GM23338 (cell line): ENCODE measurements at regions not wholly inside any gene's neighbourhood (a gene's known extent, or its start where the extent isn't known, plus 50 kb on each side); places are given as distances from the start of the nearest gene placed in this dataset.

Experiments used
- ATAC-seq: fragments of 200-7000 bp; cut with Tn5 transposase; 3 replicates; pipeline ENCODE4 v1.9.1; 2020
- DNase-seq: peaks from one replicate; pipeline ENCODE4 v3.0.0-alpha.2; 2015; ENCODE audit warnings: low spot score
- H2AFZ ChIP-seq: fragments of 200-600 bp; sonication (generic); 2 replicates; pipeline ENCODE4 v1.8.0; 2016; ENCODE audit warnings: antibody characterized with exemption, mild to moderate bottlenecking, moderate library complexity
- H3F3A ChIP-seq: fragments of 200-600 bp; sonication (generic); replicated peaks from 2 replicates; pipeline ENCODE4 v1.8.0; 2017; ENCODE audit warnings: antibody characterized with exemption, mixed run types, low read depth
- H3K27ac ChIP-seq: fragments of 200-600 bp; sonication (generic); 2 replicates; pipeline ENCODE4 v1.6.1; 2016; ENCODE audit warnings: low read depth
- H3K27me3 ChIP-seq: fragments of 200-600 bp; sonication (generic); 2 replicates; pipeline ENCODE4 v1.8.0; 2016; ENCODE audit warnings: mild to moderate bottlenecking, mixed run types, moderate library complexity; ENCODE audit not compliant: insufficient read depth
- H3K36me3 ChIP-seq: fragments of 200-600 bp; sonication (generic); 2 replicates; pipeline ENCODE4 v1.8.0; 2016; ENCODE audit warnings: mild to moderate bottlenecking; ENCODE audit not compliant: insufficient read depth
- H3K4me1 ChIP-seq: fragments of 200-600 bp; sonication (generic); 2 replicates; pipeline ENCODE4 v1.8.0; 2016; ENCODE audit warnings: mild to moderate bottlenecking, moderate library complexity; ENCODE audit not compliant: insufficient read depth
- H3K4me2 ChIP-seq: fragments of 200-600 bp; sonication (generic); 2 replicates; pipeline ENCODE4 v1.7.1; 2017; ENCODE audit warnings: mixed run types
- H3K4me3 ChIP-seq: fragments of 200-600 bp; sonication (generic); 2 replicates; pipeline ENCODE4 v1.6.1; 2016; ENCODE audit warnings: mixed run types
- H3K79me2 ChIP-seq: fragments of 200-600 bp; sonication (generic); replicated peaks from 2 replicates; pipeline ENCODE4 v1.8.0; 2017; ENCODE audit warnings: mild to moderate bottlenecking; ENCODE audit not compliant: insufficient read depth
- H3K9me2 ChIP-seq: fragments of 200-600 bp; sonication (generic); 2 replicates; pipeline ENCODE4 v1.8.0; 2017; ENCODE audit not compliant: insufficient read depth
- H4K20me1 ChIP-seq: fragments of 200-600 bp; sonication (generic); replicated peaks from 2 replicates; pipeline ENCODE4 v1.8.0; 2017; ENCODE audit warnings: mild to moderate bottlenecking; ENCODE audit not compliant: insufficient read depth
- H3K27ac Mint-ChIP-seq: 2 replicates; pipeline ENCODE4 v1.8.0; 2020; ENCODE audit warnings: inconsistent platforms, mild to moderate bottlenecking, moderate library complexity, mixed read lengths
- H3K27me3 Mint-ChIP-seq: 3 replicates; pipeline ENCODE4 v1.8.0; 2022; ENCODE audit warnings: low read depth, mild to moderate bottlenecking, moderate library complexity, mixed read lengths, inconsistent platforms; ENCODE audit not compliant: insufficient read depth, poor library complexity
- H3K36me3 Mint-ChIP-seq: 3 replicates; pipeline ENCODE4 v1.8.0; 2021; ENCODE audit warnings: low read depth, mild to moderate bottlenecking, inconsistent platforms, moderate library complexity, mixed read lengths
- H3K4me1 Mint-ChIP-seq: 3 replicates; pipeline ENCODE4 v1.8.0; 2020; ENCODE audit warnings: mild to moderate bottlenecking, inconsistent platforms, mixed read lengths
- H3K4me3 Mint-ChIP-seq: 3 replicates; pipeline ENCODE4 v1.8.0; 2021; ENCODE audit warnings: moderate library complexity, mild to moderate bottlenecking, inconsistent platforms, mixed read lengths
- H3K9me3 Mint-ChIP-seq: 3 replicates; pipeline ENCODE4 v1.8.0; 2020; ENCODE audit warnings: moderate library complexity, mild to moderate bottlenecking, inconsistent platforms, mixed read lengths
- CREB1 ChIP-seq: fragments of 250-450 bp; sonication (Bioruptor Pico); IDR thresholded peaks from 2 replicates; pipeline ENCODE4 v1.5.0; 2020; ENCODE audit warnings: low read depth, mild to moderate bottlenecking, moderate library complexity
- CTCF ChIP-seq, 2 experiments: fragments of 200-600 bp in 1 of 2; sonication (generic) in 1 of 2; conservative IDR thresholded peaks; 2 replicates each; pipeline versions ENCODE4 v1.5.1 to v1.6.1; 2016 to 2017; ENCODE audit warnings: antibody characterized with exemption in 2 of 2, low read depth in 2 of 2, mild to moderate bottlenecking in 2 of 2, moderate library complexity in 1 of 2
- ETS1 ChIP-seq: IDR thresholded peaks from 2 replicates; pipeline ENCODE4 v1.6.1; 2016; ENCODE audit warnings: antibody characterized with exemption
- EZH2 ChIP-seq: fragments of 200-600 bp; sonication (generic); IDR thresholded peaks from one replicate; pipeline ENCODE4 v1.8.0; 2017; ENCODE audit warnings: antibody characterized with exemption, mild to moderate bottlenecking, low read depth; ENCODE audit not compliant: unreplicated experiment
- EZH2phosphoT487 ChIP-seq: fragments of 200-600 bp; sonication (generic); IDR thresholded peaks from one replicate; pipeline ENCODE4 v1.8.1; 2018; ENCODE audit warnings: antibody characterized with exemption; ENCODE audit not compliant: unreplicated experiment
- JUNB ChIP-seq: IDR thresholded peaks from one replicate; pipeline ENCODE4 v1.6.1; 2016; ENCODE audit warnings: antibody characterized with exemption; ENCODE audit not compliant: unreplicated experiment
- NANOG ChIP-seq: IDR thresholded peaks from 2 replicates; pipeline ENCODE4 v1.6.1; 2016; ENCODE audit warnings: antibody characterized with exemption, borderline replicate concordance
- POLR2AphosphoS5 ChIP-seq: IDR thresholded peaks from 2 replicates; pipeline ENCODE4 v1.6.1; 2016; ENCODE audit warnings: antibody characterized with exemption, low read depth
- REST ChIP-seq: IDR thresholded peaks from one replicate; pipeline ENCODE4 v1.6.1; 2018; ENCODE audit warnings: antibody characterized with exemption; ENCODE audit not compliant: unreplicated experiment
- STAT1 ChIP-seq: IDR thresholded peaks from one replicate; pipeline ENCODE4 v1.6.1; 2016; ENCODE audit warnings: antibody characterized with exemption; ENCODE audit not compliant: unreplicated experiment
- ZNF114 ChIP-seq: fragments of 250-450 bp; sonication (Bioruptor Pico); IDR thresholded peaks from 2 replicates; pipeline ENCODE4 v1.5.0; 2020; ENCODE audit warnings: mild to moderate bottlenecking, moderate library complexity
- ZNF331 ChIP-seq: fragments of 250-450 bp; sonication (Bioruptor Pico); IDR thresholded peaks from 2 replicates; pipeline ENCODE4 v1.5.0; 2020; ENCODE audit warnings: low read depth, mild to moderate bottlenecking, moderate library complexity
- ZNF462 ChIP-seq: fragments of 250-450 bp; sonication (Bioruptor Pico); IDR thresholded peaks from 2 replicates; pipeline ENCODE4 v1.5.0; 2020; ENCODE audit warnings: mild to moderate bottlenecking, moderate library complexity

- Histone ChIP-seq H3K4me2 (no peak overlapping the region), H3K9me2 (0 out of 2 replicates have a peak, but pooled peaks cover 11% of the 10 kb centered on the region), H2AFZ (no peak overlapping the region), H4K20me1 (no peaks in the 10 kb centered on the region), H3K27ac (no peak overlapping the region), H3K79me2 (peaks cover 3% of the 10 kb centered on the region; the same call in 1 of the 2 replicates), H3F3A (no peaks in the 10 kb centered on the region), H3K27me3 (peaks cover 8% of the 10 kb centered on the region; the same call in 1 of the 2 replicates), H3K4me3 (no peak overlapping the region), H3K36me3 (no peaks in the 10 kb centered on the region), H3K4me1 (peaks cover 23% of the 10 kb centered on the region)
- H3K4me3 Mint-ChIP-seq: no peak overlapping the region
- H3K4me1 Mint-ChIP-seq: peaks cover 10% of the 10 kb centered on the region; the same call in 2 of the 3 replicates
- no peaks in the 10 kb centered on the region for H3K36me3 Mint-ChIP-seq
- no peaks in the 10 kb centered on the region for H3K27me3 Mint-ChIP-seq
- peak; percentile 28 for ATAC-seq
- H3K9me3 Mint-ChIP-seq: no peaks in the 10 kb centered on the region
- no peak overlapping the region for H3K27ac Mint-ChIP-seq
- TF ChIP-seq EZH2: no peak
- no peak for TF ChIP-seq STAT1
- TF ChIP-seq ETS1: no peak
- no peak for TF ChIP-seq EZH2phosphoT487
- TF ChIP-seq CTCF (conservative IDR thresholded peaks at IDR 0.05; ENCODE audit: low read depth in 2 of 2): no peak
- TF ChIP-seq JUNB: no peak
- TF ChIP-seq NANOG: no peak
- no peak for TF ChIP-seq POLR2AphosphoS5
- TF ChIP-seq ZNF462 (CRISPR knock-in tag): no peak
- TF ChIP-seq ZNF331: no peak
- TF ChIP-seq CREB1: no peak
- no peak for TF ChIP-seq ZNF114 (CRISPR knock-in tag)
- no peak for TF ChIP-seq REST
- no peak for DNase-seq
Observed at GRCh38 chr7:24343614-24344013, 59.6 kb downstream of the NPY start.
